GM12874 (cell line): ENCODE measurements at regions not wholly inside any gene's neighbourhood (a gene's known extent, or its start where the extent isn't known, plus 50 kb on each side); places are given as distances from the start of the nearest gene placed in this dataset.

Source experiments
- CTCF ChIP-seq: IDR thresholded peaks from 2 replicates; pipeline ENCODE4 v1.5.1; 2011; ENCODE audit warnings: low read depth, mild to moderate bottlenecking, control low read depth, low read length, moderate library complexity; ENCODE audit not compliant: insufficient read depth

DNA sequence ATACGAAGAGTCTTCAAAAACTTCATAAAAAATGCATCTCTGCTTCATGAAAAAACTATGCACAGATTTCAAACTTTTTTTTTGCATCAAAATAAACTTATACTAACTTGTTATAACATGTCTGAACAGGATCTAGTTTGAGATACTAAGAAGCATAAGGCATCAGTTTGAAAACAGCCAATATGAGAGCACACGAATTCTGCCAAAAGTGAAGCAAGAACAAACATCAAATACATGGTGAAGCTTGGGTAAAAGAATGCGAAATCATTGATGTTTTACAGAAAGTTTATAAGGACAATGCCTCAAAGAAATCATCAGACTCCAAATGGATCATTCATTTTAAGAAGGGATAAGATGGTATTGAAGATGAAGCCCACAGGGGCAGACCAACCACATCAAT lies 389.1 kb upstream of the TENM4 start:
- TF ChIP-seq CTCF: no peak

DNA sequence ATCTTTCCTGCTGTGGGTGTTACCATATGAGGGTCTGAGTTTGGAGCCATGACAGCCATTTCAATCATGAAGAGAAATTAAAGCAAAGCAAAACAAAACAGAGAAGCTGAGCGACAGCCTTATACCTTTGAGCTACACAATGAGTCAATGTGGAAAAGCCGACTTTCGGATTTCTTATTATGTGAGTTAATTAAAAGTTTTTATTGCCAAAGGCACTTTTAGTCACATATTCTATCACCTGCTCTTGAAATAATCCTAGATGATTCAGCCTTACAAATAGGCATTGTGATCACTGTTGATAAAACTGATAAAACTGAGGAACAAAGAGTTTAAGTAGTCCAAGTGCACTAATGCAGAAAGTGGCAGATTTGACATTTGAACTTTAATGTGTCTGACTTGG lies 381.9 kb upstream of the TENM4 start:
- TF ChIP-seq CTCF: no peak

- TF ChIP-seq CTCF: no peak
Measured at GRCh38 chr11:79813551-79813950, 372.7 kb upstream of the TENM4 start.

DNA sequence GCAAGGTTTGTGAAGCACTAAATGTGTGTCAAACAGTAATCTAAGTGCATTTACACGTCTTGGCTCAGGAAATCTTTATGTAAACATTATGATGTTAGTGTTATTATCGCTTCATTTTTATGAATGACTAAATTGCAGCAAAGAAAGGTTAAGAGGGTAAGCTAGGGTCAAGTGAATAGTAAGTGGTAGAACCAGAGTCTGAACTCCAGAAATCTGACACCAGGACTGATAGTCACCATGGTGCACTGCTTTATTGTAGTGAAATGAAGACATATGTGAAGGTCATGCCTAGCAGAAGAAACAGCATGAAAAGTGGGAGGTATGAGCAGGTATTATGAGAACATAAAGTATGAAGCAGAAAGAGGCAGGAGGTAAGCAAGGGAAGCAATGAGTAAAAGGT lies 368.7 kb upstream of the TENM4 start:
- TF ChIP-seq CTCF: no peak

DNA sequence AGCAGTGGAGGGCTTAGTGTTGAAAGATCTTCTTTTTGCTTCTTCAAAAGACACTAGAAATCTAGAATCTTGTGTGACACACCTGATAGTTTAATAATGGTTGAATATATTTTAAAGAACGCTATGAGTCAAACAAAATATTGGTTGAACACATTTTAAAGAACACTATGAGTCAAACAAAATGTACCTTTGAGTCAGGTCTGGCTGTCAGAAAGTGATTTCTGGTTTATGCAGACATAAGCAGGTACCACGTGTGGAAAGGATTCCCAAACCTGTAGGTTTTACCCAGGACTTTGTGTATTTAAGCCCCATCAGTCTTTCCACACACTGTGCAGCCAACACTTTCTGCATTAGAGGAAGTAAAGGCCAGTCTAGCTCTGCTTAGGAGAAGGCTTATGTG lies 366.7 kb upstream of the TENM4 start:
- TF ChIP-seq CTCF: no peak

DNA sequence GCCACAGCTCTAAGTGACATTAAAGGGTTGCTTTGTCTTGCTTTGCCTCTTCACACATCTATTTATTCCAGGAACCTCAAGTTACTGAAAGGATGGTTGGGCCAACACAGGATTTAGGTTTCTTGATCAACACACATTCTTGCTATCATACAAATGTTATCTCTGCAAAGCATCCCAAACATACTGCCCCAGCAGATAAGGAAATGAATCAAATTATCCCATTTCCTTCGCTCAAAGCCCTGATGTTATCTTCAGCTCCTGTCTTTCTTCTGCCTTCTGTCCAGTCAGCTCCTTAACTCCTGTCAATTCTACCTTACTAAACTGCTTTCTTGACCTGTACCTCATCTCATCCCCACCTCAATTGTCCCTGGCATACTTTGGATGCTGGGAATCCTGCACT lies 355.9 kb upstream of the TENM4 start:
- no peak for TF ChIP-seq CTCF

- no peak for TF ChIP-seq CTCF
Measured at GRCh38 chr11:79794484-79795393, 353.9 kb upstream of the TENM4 start.
